ENCODE measurements at regions not wholly inside any gene's neighbourhood (a gene's known extent, or its start where the extent isn't known, plus 50 kb on each side); places are given as distances from the start of the nearest gene placed in this dataset.

DNA sequence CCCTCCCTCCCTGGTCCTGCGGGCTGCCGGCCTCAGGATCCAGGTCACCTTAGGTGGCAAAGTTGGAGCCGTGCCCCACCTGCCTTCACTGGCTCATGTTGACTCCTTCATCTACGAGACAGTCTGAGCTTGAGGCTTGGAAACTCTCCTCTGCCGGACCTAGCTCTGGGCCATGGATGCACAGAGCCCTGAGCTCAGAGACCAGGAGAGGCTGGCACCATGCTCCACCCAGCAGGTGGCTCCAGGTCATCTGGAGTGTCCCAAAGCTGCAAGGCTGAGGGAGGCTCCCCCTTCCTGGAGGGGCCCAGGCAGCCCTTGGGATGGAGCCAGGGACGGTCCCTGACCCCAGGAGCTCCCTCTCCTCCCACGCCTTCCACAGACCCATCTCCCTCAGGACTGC lies 81.3 kb downstream of the PDGFA start:
- intact Hi-C loops (cut with micrococcal nuclease): no loop called here
- 85% methylated on average over 5 of the region's 7 CpGs for WGBS (ENCODE audit: insufficient coverage)

GRCh38 chr7:438916-439315 lies 80.7 kb downstream of the PDGFA start:
- no peaks in the 10 kb centered on the region for H3K36me3 ChIP-seq (ENCODE audit: control insufficient read depth, insufficient read depth, low read length)
- H3K4me1 ChIP-seq (ENCODE audit: control insufficient read depth, insufficient read depth, low read length): peaks cover 4% of the 10 kb centered on the region
- H3K4me3 ChIP-seq (ENCODE audit: low read length): no peak overlapping the region
- TF ChIP-seq, protein P1, sequence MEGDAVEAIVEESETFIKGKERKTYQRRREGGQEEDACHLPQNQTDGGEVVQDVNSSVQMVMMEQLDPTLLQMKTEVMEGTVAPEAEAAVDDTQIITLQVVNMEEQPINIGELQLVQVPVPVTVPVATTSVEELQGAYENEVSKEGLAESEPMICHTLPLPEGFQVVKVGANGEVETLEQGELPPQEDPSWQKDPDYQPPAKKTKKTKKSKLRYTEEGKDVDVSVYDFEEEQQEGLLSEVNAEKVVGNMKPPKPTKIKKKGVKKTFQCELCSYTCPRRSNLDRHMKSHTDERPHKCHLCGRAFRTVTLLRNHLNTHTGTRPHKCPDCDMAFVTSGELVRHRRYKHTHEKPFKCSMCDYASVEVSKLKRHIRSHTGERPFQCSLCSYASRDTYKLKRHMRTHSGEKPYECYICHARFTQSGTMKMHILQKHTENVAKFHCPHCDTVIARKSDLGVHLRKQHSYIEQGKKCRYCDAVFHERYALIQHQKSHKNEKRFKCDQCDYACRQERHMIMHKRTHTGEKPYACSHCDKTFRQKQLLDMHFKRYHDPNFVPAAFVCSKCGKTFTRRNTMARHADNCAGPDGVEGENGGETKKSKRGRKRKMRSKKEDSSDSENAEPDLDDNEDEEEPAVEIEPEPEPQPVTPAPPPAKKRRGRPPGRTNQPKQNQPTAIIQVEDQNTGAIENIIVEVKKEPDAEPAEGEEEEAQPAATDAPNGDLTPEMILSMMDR (IDR thresholded peaks at IDR 0.05): no peak
- WGBS (ENCODE audit: insufficient coverage): 84% methylated on average over 14 of the region's 14 CpGs
- Mint-ChIP-seq H3K36me3 (no peaks in the 10 kb centered on the region), H3K9me3 (no peaks in the 10 kb centered on the region), H3K4me1 (peaks cover 0 to 7% of the 10 kb centered on the region in 2 donors), H3K27ac (no peak overlapping the region), H3K27me3 (ENCODE audit: low read depth in 2 of 2) (no peaks in the 10 kb centered on the region), H3K4me3 (no peak overlapping the region)
- no peak for ATAC-seq
- DNase-seq: no peak
- H3K27me3 ChIP-seq (ENCODE audit: control insufficient read depth, insufficient read depth, low read length): no peaks in the 10 kb centered on the region
- H3K27ac ChIP-seq (ENCODE audit: low read length): no peak overlapping the region
- no peaks in the 10 kb centered on the region for H3K9me3 ChIP-seq (ENCODE audit: control insufficient read depth, insufficient read depth, low read length)
- intact Hi-C loops (cut with micrococcal nuclease): no loop called here

More for the DNA sequence above, 81.3 kb downstream of the PDGFA start:
- TF ChIP-seq, protein P1 (IDR thresholded peaks at IDR 0.05): no peak
- ATAC-seq (no peak), DNase-seq (no peak)
- no peaks in the 10 kb centered on the region for H3K36me3 Mint-ChIP-seq
- Histone ChIP-seq H3K27ac (ENCODE audit: low read length) (no peak overlapping the region), H3K4me1 (ENCODE audit: control insufficient read depth, insufficient read depth, low read length) (peaks cover 4% of the 10 kb centered on the region), H3K4me3 (ENCODE audit: low read length) (no peak overlapping the region), H3K9me3 (ENCODE audit: control insufficient read depth, insufficient read depth, low read length) (no peaks in the 10 kb centered on the region), H3K27me3 (ENCODE audit: control insufficient read depth, insufficient read depth, low read length) (no peaks in the 10 kb centered on the region), H3K36me3 (ENCODE audit: control insufficient read depth, insufficient read depth, low read length) (no peaks in the 10 kb centered on the region)
- H3K9me3 Mint-ChIP-seq: no peaks in the 10 kb centered on the region
- no peak overlapping the region for H3K4me3 Mint-ChIP-seq
- H3K4me1 Mint-ChIP-seq: peaks cover 0 to 7% of the 10 kb centered on the region in 2 donors
- no peak overlapping the region for H3K27ac Mint-ChIP-seq
- H3K27me3 Mint-ChIP-seq (ENCODE audit: low read depth in 2 of 2): no peaks in the 10 kb centered on the region

DNA sequence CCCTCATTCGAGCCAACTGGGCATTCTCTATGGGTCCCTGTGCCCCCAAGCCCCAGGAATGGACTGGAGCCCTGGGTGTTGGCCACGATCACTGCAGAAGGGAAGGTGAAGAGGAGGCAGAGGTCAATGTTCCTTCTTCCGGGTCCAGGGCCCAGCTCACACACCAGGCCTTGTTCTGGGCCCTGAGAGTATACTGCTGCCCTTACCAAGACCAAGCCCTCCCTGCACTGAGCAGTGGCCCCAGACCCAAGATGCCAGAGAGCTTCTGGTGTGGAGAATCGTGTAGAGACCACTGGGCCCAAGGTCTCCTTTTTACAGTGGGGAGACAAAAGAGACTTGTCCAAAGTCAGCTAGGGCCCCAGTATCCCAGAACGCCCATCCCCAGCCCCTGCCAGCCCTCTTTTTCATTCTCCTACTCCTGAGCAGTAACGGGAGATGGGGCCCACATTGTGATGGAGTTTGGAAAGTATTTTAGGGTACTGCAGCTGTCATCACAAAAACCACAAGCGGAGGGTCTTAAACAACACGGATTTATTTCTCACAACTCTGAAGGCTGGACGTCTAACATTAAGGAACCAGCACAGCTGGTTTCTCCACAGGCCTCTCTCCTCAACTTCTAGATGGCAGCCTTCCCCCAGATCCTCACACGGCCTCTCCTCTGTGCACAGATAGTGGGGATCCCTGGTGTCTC lies 79.4 kb downstream of the PDGFA start:
- WGBS (ENCODE audit: insufficient coverage): 90% methylated on average over 8 of the region's 10 CpGs
- Mint-ChIP-seq H3K4me3 (no peak overlapping the region), H3K9me3 (no peaks in the 10 kb centered on the region), H3K4me1 (peaks cover 0 to 5% of the 10 kb centered on the region in 2 donors), H3K36me3 (no peaks in the 10 kb centered on the region), H3K27me3 (ENCODE audit: low read depth in 2 of 2) (no peaks in the 10 kb centered on the region), H3K27ac (no peak overlapping the region)
- Histone ChIP-seq H3K36me3 (ENCODE audit: control insufficient read depth, insufficient read depth, low read length) (no peaks in the 10 kb centered on the region), H3K27me3 (ENCODE audit: control insufficient read depth, insufficient read depth, low read length) (no peaks in the 10 kb centered on the region), H3K4me1 (ENCODE audit: control insufficient read depth, insufficient read depth, low read length) (peaks cover 3% of the 10 kb centered on the region), H3K27ac (ENCODE audit: low read length) (no peak overlapping the region), H3K9me3 (ENCODE audit: control insufficient read depth, insufficient read depth, low read length) (no peaks in the 10 kb centered on the region), H3K4me3 (ENCODE audit: low read length) (no peak overlapping the region)
- ATAC-seq (no peak), DNase-seq (no peak)
- intact Hi-C loops (cut with micrococcal nuclease): no loop called here
- TF ChIP-seq, protein P1 (IDR thresholded peaks at IDR 0.05): no peak

Data from natural killer cell (primary cell).